K562 (cell line): ENCODE measurements at regions not wholly inside any gene's neighbourhood (a gene's known extent, or its start where the extent isn't known, plus 50 kb on each side); places are given as distances from the start of the nearest gene placed in this dataset.

Experiments used
- ATAC-seq: fragments of 200-7000 bp; cut with Tn5 transposase; 3 replicates; pipeline ENCODE4 v1.9.1; 2020; ENCODE audit warnings: moderate library complexity
- BruUV-seq: library from RNA; stranded (reverse); fragments of 400-500 nt; replicated peaks from 2 replicates; lab custom pipeline; 2021; lab: Mats Ljungman, UMichigan
- CTCF ChIA-PET: fragments of 300-600 bp; formaldehyde crosslinking; extraction: SDS; loops from one replicate; lab custom pipeline; 2021; ENCODE audit warnings: low intra/inter-chr PET ratio; lab: Yijun Ruan, JAX
- POLR2A ChIA-PET: fragments of 300-600, 350-650 bp; sonication (Branson Sonifier 250); formaldehyde crosslinking; extraction: SDS; loops from one replicate; lab custom pipeline; 2021; ENCODE audit warnings: antibody characterized with exemption, inconsistent platforms; lab: Yijun Ruan, JAX
- DNase-seq, 4 experiments: peaks; one replicate each; pipeline versions ENCODE4 v3.0.0 to v3.0.0-alpha.2; 2011 to 2018; ENCODE audit warnings: low spot score in 3 of 4, mixed read lengths in 3 of 4; ENCODE audit errors: extremely low read depth in 1 of 4
- FAIRE-seq: peaks from 2 replicates; lab custom pipeline; 2011; peaks lifted over from hg19 to GRCh38; lab: Jason Lieb, UNC
- H2AFZ ChIP-seq: 2 replicates; pipeline ENCODE4 v1.6.0; 2011; ENCODE audit warnings: low read depth, low read length, control low read depth, inconsistent platforms
- H3K27ac ChIP-seq: fragments of 200-600 bp; 3 replicates; pipeline ENCODE4 v1.8.0; 2011; ENCODE audit warnings: low read depth, mild to moderate bottlenecking, control low read depth, inconsistent platforms, low read length, moderate library complexity, mixed read lengths; ENCODE audit errors: extremely low read depth
- H3K27me3 ChIP-seq, 2 experiments: fragments of 300-600 bp in 1 of 2; 2 replicates in 1 of 2; 3 replicates in 1 of 2; pipeline versions ENCODE4 v1.6.0 to v1.8.0; 2011; ENCODE audit warnings: inconsistent platforms in 2 of 2, low read length in 2 of 2, mild to moderate bottlenecking in 1 of 2, mixed read lengths in 1 of 2, moderate library complexity in 1 of 2; ENCODE audit not compliant: control insufficient read depth in 2 of 2, insufficient read depth in 2 of 2
- H3K36me3 ChIP-seq: fragments of 300-600 bp; 3 replicates; pipeline ENCODE4 v1.8.0; 2011; ENCODE audit warnings: mild to moderate bottlenecking, low read length, inconsistent platforms; ENCODE audit not compliant: control insufficient read depth, insufficient read depth
- H3K4me1 ChIP-seq, 2 experiments: fragments of 200-600 bp in 1 of 2; replicated peaks in 1 of 2; 2 replicates in 1 of 2; 3 replicates in 1 of 2; pipeline versions ENCODE4 v1.5.1 to v1.8.0; 2011; ENCODE audit warnings: inconsistent platforms in 2 of 2, low read length in 2 of 2, mild to moderate bottlenecking in 1 of 2, mixed read lengths in 1 of 2, moderate library complexity in 1 of 2; ENCODE audit not compliant: control insufficient read depth in 2 of 2, insufficient read depth in 2 of 2
- H3K4me2 ChIP-seq: 2 replicates; pipeline ENCODE4 v1.6.1; 2011; ENCODE audit warnings: low read length, control low read depth, inconsistent platforms, mixed read lengths; ENCODE audit not compliant: insufficient read depth
- H3K4me3 ChIP-seq: fragments of 200-600 bp; sonication (generic), shearing (Covaris generic); 2 replicates; pipeline ENCODE4 v1.5.1; 2016; ENCODE audit warnings: control low read depth, inconsistent platforms
- H3K79me2 ChIP-seq: fragments of 200-600 bp; 3 replicates; pipeline ENCODE4 v1.8.0; 2011; ENCODE audit warnings: low read length, inconsistent platforms; ENCODE audit not compliant: control insufficient read depth, insufficient read depth
- H3K9ac ChIP-seq, 2 experiments: 2 replicates each; pipeline versions ENCODE4 v1.6.0 to v1.6.1; 2011; ENCODE audit warnings: low read depth in 2 of 2, low read length in 2 of 2, control low read depth in 1 of 2, inconsistent platforms in 1 of 2, mild to moderate bottlenecking in 1 of 2, mixed read lengths in 1 of 2; ENCODE audit not compliant: insufficient read depth in 1 of 2
- H3K9me1 ChIP-seq: one replicate; pipeline ENCODE4 v1.6.0; 2011; ENCODE audit warnings: inconsistent platforms, mild to moderate bottlenecking, low read length, moderate library complexity; ENCODE audit not compliant: control insufficient read depth, insufficient read depth
- H3K9me3 ChIP-seq: replicated peaks from 2 replicates; pipeline ENCODE4 v1.5.1; 2011; ENCODE audit warnings: low read depth, low read length, inconsistent platforms; ENCODE audit not compliant: control insufficient read depth, insufficient read depth
- H4K20me1 ChIP-seq: replicated peaks from 2 replicates; pipeline ENCODE4 v1.6.1; 2011; ENCODE audit warnings: low read length, inconsistent platforms, mixed read lengths; ENCODE audit not compliant: control insufficient read depth, insufficient read depth
- HMG20A ChIP-seq: fragments of 450-650 bp; formaldehyde crosslinking; conservative IDR thresholded peaks from 2 replicates; pipeline ENCODE4 v1.4.0; 2020; ENCODE audit warnings: mild to moderate bottlenecking, mixed read lengths
- PHF21A ChIP-seq: fragments of 450-650 bp; IDR thresholded peaks from 2 replicates; pipeline ENCODE4 v1.6.1; 2017; ENCODE audit warnings: low read depth, borderline replicate concordance
- POLR2AphosphoS2 ChIP-seq: IDR thresholded peaks from 2 replicates; pipeline ENCODE4 v1.6.1; 2012; ENCODE audit warnings: low read length, improper control_type of control experiment
- RCOR1 ChIP-seq, 2 experiments: IDR thresholded peaks; 2 replicates each; pipeline ENCODE4 v1.6.1; 2012; ENCODE audit warnings: low read depth in 2 of 2, low read length in 2 of 2, borderline replicate concordance in 1 of 2, improper control_type of control experiment in 1 of 2
- ZNF644 ChIP-seq: fragments of 200-800 bp; sonication (Bioruptor generic); IDR thresholded peaks from 2 replicates; pipeline ENCODE4 v1.6.1; 2016; ENCODE audit warnings: low read depth, missing genetic modification characterization, missing compliant biosample characterization
- ZNF696 ChIP-seq: fragments of 250-450 bp; sonication (Bioruptor Pico); conservative IDR thresholded peaks from 2 replicates; pipeline ENCODE4 v1.4.0; 2020; ENCODE audit warnings: mild to moderate bottlenecking, moderate library complexity
- WGBS: fragments of 100-300 bp; shearing (Covaris generic); methylation state at CpG from one replicate; pipeline ENCODE4 v1.1.6; 2016; ENCODE audit warnings: low coverage, mixed read lengths; ENCODE audit not compliant: insufficient coverage; ENCODE audit errors: missing lambda C conversion rate; 5-methylcytosine and 5-hydroxymethylcytosine counted together
- in situ Hi-C: fragments of 300-500 bp; cut with MboI; formaldehyde crosslinking; loops from 4 replicates; pipeline ENCODE4 v1.15.0; 2018; ENCODE audit warnings: inconsistent platforms, mixed read lengths
- intact Hi-C: fragments of 100-400 bp; cut with micrococcal nuclease; formaldehyde crosslinking; loops from 2 replicates; pipeline ENCODE4 v1.14.2; 2022
- TF ChIP-seq, protein P1 (sequence below): sonication (generic); formaldehyde crosslinking; IDR thresholded peaks from 2 replicates; pipeline ENCODE4 v1.4.0; 2020; ENCODE audit warnings: mild to moderate bottlenecking, missing genetic modification reagents
- TF ChIP-seq, protein P2 (sequence below), 2 experiments: fragments of 450-650 bp; IDR thresholded peaks; 2 replicates each; pipeline ENCODE4 v1.6.1; 2018; ENCODE audit warnings: mild to moderate bottlenecking in 2 of 2, low read depth in 1 of 2; ENCODE audit not compliant: partially characterized antibody in 2 of 2
- TF ChIP-seq, protein P3 (sequence below): fragments of 250-450 bp; sonication (Bioruptor Pico); IDR thresholded peaks from 2 replicates; pipeline ENCODE4 v1.8.0; 2021; ENCODE audit warnings: moderate library complexity, mild to moderate bottlenecking, inconsistent platforms
- TF ChIP-seq, protein P4 (sequence below): fragments of 450-650 bp; conservative IDR thresholded peaks from 2 replicates; pipeline ENCODE4 v1.6.1; 2016; ENCODE audit warnings: missing genetic modification characterization, low read depth, mild to moderate bottlenecking, control low read depth, missing compliant biosample characterization

DNA sequence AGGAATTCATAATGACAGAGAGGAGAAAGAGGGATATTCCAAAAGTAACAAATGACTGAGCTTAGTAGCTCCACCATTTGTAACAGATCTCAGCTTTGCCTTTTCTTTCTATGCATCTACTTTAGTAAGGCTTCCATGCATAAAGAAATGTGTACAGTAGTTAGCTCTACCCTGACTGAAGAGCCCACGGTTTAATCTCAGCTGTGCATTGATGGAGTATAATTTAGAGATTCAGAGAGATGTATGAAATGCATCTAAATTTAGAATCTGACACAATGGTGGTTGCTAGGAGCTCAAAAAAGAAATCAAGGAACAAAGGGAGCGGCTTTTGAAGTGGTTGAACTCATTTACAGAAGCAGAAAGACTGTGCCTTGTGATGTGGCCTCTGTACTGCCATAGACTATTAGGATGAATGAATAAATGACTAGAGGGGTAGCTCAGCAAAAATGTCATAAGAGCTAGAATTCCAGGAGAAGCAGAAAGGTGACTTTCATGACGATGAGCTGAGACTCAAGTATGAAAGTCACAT, 838.6 kb downstream of the RPS29 start:
- no peaks in the 10 kb centered on the region for H3K27me3 ChIP-seq
- H3K4me1 ChIP-seq: no peaks in the 10 kb centered on the region
- H3K79me2 ChIP-seq: no peaks in the 10 kb centered on the region
- POLR2A ChIA-PET: no interaction called here
- intact Hi-C loops (no loop called here), in situ Hi-C loops (no loop called here)
- no peak for DNase-seq
- H3K9me3 ChIP-seq: no peaks in the 10 kb centered on the region
- BruUV-seq: no TSS peak
- no peaks in the 10 kb centered on the region for H3K36me3 ChIP-seq
- no peak overlapping the region for H3K4me2 ChIP-seq
- H2AFZ ChIP-seq: no peak overlapping the region
- H3K9me1 ChIP-seq: no peaks in the 10 kb centered on the region
- no peak for ATAC-seq
- H4K20me1 ChIP-seq: no peaks in the 10 kb centered on the region
- TF ChIP-seq ZNF696 (no peak), RCOR1 (IDR thresholded peaks at IDR 0.05; ENCODE audit: borderline replicate concordance in 1 of 2, low read depth in 2 of 2, low read length in 2 of 2) (no peak), ZNF644 (tag) (no peak), HMG20A (CRISPR knock-in tag) (no peak), PHF21A (no peak), POLR2AphosphoS2 (no peak)
- TF ChIP-seq, protein P1, sequence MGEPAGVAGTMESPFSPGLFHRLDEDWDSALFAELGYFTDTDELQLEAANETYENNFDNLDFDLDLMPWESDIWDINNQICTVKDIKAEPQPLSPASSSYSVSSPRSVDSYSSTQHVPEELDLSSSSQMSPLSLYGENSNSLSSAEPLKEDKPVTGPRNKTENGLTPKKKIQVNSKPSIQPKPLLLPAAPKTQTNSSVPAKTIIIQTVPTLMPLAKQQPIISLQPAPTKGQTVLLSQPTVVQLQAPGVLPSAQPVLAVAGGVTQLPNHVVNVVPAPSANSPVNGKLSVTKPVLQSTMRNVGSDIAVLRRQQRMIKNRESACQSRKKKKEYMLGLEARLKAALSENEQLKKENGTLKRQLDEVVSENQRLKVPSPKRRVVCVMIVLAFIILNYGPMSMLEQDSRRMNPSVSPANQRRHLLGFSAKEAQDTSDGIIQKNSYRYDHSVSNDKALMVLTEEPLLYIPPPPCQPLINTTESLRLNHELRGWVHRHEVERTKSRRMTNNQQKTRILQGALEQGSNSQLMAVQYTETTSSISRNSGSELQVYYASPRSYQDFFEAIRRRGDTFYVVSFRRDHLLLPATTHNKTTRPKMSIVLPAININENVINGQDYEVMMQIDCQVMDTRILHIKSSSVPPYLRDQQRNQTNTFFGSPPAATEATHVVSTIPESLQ: no peak
- TF ChIP-seq, protein P2, sequence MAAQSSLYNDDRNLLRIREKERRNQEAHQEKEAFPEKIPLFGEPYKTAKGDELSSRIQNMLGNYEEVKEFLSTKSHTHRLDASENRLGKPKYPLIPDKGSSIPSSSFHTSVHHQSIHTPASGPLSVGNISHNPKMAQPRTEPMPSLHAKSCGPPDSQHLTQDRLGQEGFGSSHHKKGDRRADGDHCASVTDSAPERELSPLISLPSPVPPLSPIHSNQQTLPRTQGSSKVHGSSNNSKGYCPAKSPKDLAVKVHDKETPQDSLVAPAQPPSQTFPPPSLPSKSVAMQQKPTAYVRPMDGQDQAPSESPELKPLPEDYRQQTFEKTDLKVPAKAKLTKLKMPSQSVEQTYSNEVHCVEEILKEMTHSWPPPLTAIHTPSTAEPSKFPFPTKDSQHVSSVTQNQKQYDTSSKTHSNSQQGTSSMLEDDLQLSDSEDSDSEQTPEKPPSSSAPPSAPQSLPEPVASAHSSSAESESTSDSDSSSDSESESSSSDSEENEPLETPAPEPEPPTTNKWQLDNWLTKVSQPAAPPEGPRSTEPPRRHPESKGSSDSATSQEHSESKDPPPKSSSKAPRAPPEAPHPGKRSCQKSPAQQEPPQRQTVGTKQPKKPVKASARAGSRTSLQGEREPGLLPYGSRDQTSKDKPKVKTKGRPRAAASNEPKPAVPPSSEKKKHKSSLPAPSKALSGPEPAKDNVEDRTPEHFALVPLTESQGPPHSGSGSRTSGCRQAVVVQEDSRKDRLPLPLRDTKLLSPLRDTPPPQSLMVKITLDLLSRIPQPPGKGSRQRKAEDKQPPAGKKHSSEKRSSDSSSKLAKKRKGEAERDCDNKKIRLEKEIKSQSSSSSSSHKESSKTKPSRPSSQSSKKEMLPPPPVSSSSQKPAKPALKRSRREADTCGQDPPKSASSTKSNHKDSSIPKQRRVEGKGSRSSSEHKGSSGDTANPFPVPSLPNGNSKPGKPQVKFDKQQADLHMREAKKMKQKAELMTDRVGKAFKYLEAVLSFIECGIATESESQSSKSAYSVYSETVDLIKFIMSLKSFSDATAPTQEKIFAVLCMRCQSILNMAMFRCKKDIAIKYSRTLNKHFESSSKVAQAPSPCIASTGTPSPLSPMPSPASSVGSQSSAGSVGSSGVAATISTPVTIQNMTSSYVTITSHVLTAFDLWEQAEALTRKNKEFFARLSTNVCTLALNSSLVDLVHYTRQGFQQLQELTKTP (IDR thresholded peaks at IDR 0.05; ENCODE audit: low read depth in 1 of 2, partially characterized antibody in 2 of 2): no peak
- TF ChIP-seq, protein P3, sequence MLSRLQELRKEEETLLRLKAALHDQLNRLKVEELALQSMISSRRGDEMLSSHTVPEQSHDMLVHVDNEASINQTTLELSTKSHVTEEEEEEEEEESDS (CRISPR knock-in tag): no peak
- TF ChIP-seq, protein P4, sequence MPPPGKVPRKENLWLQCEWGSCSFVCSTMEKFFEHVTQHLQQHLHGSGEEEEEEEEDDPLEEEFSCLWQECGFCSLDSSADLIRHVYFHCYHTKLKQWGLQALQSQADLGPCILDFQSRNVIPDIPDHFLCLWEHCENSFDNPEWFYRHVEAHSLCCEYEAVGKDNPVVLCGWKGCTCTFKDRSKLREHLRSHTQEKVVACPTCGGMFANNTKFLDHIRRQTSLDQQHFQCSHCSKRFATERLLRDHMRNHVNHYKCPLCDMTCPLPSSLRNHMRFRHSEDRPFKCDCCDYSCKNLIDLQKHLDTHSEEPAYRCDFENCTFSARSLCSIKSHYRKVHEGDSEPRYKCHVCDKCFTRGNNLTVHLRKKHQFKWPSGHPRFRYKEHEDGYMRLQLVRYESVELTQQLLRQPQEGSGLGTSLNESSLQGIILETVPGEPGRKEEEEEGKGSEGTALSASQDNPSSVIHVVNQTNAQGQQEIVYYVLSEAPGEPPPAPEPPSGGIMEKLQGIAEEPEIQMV (tag): no peak
- H3K9ac ChIP-seq: no peak overlapping the region
- CTCF ChIA-PET: no interaction called here
- no peak overlapping the region for H3K4me3 ChIP-seq
- no peak for FAIRE-seq
- WGBS: 0% methylated on average over 3 of the region's 3 CpGs
- H3K27ac ChIP-seq: no peak overlapping the region
